OCI-LY7 (cell line): ENCODE measurements at regions not wholly inside any gene's neighbourhood (a gene's known extent, or its start where the extent isn't known, plus 50 kb on each side); places are given as distances from the start of the nearest gene placed in this dataset.

Experiments used
- BruUV-seq: library from RNA; stranded (reverse); fragments of 400-500 nt; replicated peaks from 2 replicates; lab custom pipeline; 2021; lab: Mats Ljungman, UMichigan
- CTCF ChIA-PET: fragments of 300-600 bp; sonication (Branson Sonifier 250); formaldehyde crosslinking; loops from one replicate; lab custom pipeline; 2022; ENCODE audit warnings: antibody characterized with exemption; ENCODE audit not compliant: unreplicated experiment; lab: Charles Lee
- POLR2A ChIA-PET: fragments of 300-600 bp; sonication (Branson Sonifier 250); formaldehyde crosslinking; loops from one replicate; lab custom pipeline; 2022; ENCODE audit warnings: antibody characterized with exemption; lab: Charles Lee
- DNase-seq: peaks from one replicate; pipeline ENCODE4 v3.0.0-alpha.2; 2015; ENCODE audit warnings: low spot score
- H2AFZ ChIP-seq: fragments of 200-600 bp; sonication (generic), shearing (Covaris generic); 2 replicates; pipeline ENCODE4 v1.6.1; 2014; ENCODE audit warnings: mild to moderate bottlenecking, antibody characterized with exemption, low read length, moderate library complexity
- H3K27ac ChIP-seq: fragments of 200-600 bp; sonication (generic); 2 replicates; pipeline ENCODE4 v1.5.1; 2014; ENCODE audit warnings: mixed run types, low read depth, mild to moderate bottlenecking, moderate library complexity, low read length, inconsistent platforms; ENCODE audit not compliant: poor library complexity, severe bottlenecking
- H3K36me3 ChIP-seq: fragments of 200-600 bp; sonication (generic); 2 replicates; pipeline ENCODE4 v1.6.1; 2014; ENCODE audit warnings: mild to moderate bottlenecking, antibody characterized with exemption, low read length, moderate library complexity, mixed read lengths; ENCODE audit not compliant: insufficient read depth
- H3K4me1 ChIP-seq: fragments of 200-600 bp; sonication (generic); 2 replicates; pipeline ENCODE4 v1.5.1; 2014; ENCODE audit warnings: mild to moderate bottlenecking, low read length; ENCODE audit not compliant: insufficient read depth, poor library complexity, severe bottlenecking
- H3K4me2 ChIP-seq: fragments of 200-600 bp; sonication (generic); 2 replicates; pipeline ENCODE4 v1.6.1; 2014; ENCODE audit warnings: mild to moderate bottlenecking, low read length
- H3K4me3 ChIP-seq: fragments of 200-600 bp; sonication (generic); 2 replicates; pipeline ENCODE4 v1.5.1; 2014; ENCODE audit warnings: mild to moderate bottlenecking, low read depth, low read length; ENCODE audit not compliant: poor library complexity, severe bottlenecking
- H3K79me2 ChIP-seq: fragments of 200-600 bp; sonication (generic); 2 replicates; pipeline ENCODE4 v1.6.1; 2016; ENCODE audit warnings: low read depth, mild to moderate bottlenecking, low read length, moderate library complexity, mixed read lengths; ENCODE audit not compliant: insufficient read depth
- H3K9me2 ChIP-seq: fragments of 200-600 bp; sonication (generic); 2 replicates; pipeline ENCODE4 v1.6.1; 2016; ENCODE audit warnings: mild to moderate bottlenecking, low read length, mixed read lengths; ENCODE audit not compliant: insufficient read depth
- H3K9me3 ChIP-seq: fragments of 200-600 bp; sonication (generic); 2 replicates; pipeline ENCODE4 v1.6.1; 2014; ENCODE audit warnings: mild to moderate bottlenecking, mixed run types, low read length, mixed read lengths
- H4K20me1 ChIP-seq: fragments of 200-600 bp; sonication (generic); 2 replicates; pipeline ENCODE4 v1.6.1; 2014; ENCODE audit warnings: mild to moderate bottlenecking, antibody characterized with exemption, low read length, moderate library complexity, mixed read lengths; ENCODE audit not compliant: insufficient read depth
- CTCF ChIP-seq: fragments of 200-600 bp; sonication (generic); conservative IDR thresholded peaks from 2 replicates; pipeline ENCODE4 v1.5.1; 2014; ENCODE audit warnings: mild to moderate bottlenecking, antibody characterized with exemption, low read length, moderate library complexity, mixed read lengths
- EZH2phosphoT487 ChIP-seq: fragments of 200-600 bp; sonication (generic); IDR thresholded peaks from 2 replicates; pipeline ENCODE4 v1.6.1; 2018; ENCODE audit warnings: low read depth, borderline replicate concordance, mild to moderate bottlenecking, mixed run types, antibody characterized with exemption, low read length, moderate library complexity, mixed read lengths
- intact Hi-C: fragments of 100-400 bp; cut with micrococcal nuclease; formaldehyde crosslinking; loops from one replicate; pipeline ENCODE4 v1.10.0; 2022; ENCODE audit not compliant: unreplicated experiment

GRCh38 chr9:27645161-27645840 lies 72.0 kb upstream of the C9orf72 start:
- no peaks in the 10 kb centered on the region for H3K36me3 ChIP-seq
- TF ChIP-seq CTCF = no peak
- no peak for TF ChIP-seq EZH2phosphoT487
- intact Hi-C loops = no loop called here
- no peaks in the 10 kb centered on the region for H4K20me1 ChIP-seq
- H2AFZ ChIP-seq = no peak overlapping the region
- no peaks in the 10 kb centered on the region for H3K79me2 ChIP-seq
- no peaks in the 10 kb centered on the region for H3K9me2 ChIP-seq
- H3K9me3 ChIP-seq = no peaks in the 10 kb centered on the region
- H3K4me2 ChIP-seq = no peak overlapping the region
- H3K4me1 ChIP-seq = no peaks in the 10 kb centered on the region
- no peak overlapping the region for H3K4me3 ChIP-seq
- BruUV-seq = no TSS peak
- CTCF ChIA-PET = no interaction called here
- POLR2A ChIA-PET = interaction anchor here (0.6 to 0.7 kb wide), 2 partner anchors 649 to 947 kb away, joined by 3 to 4 read pairs; no protein-coding TSS in a partner anchor
- no peak overlapping the region for H3K27ac ChIP-seq
- DNase-seq = no peak

- Histone ChIP-seq H3K4me1 (no peaks in the 10 kb centered on the region), H2AFZ (no peak overlapping the region), H3K9me2 (no peaks in the 10 kb centered on the region), H3K79me2 (no peaks in the 10 kb centered on the region), H3K9me3 (no peaks in the 10 kb centered on the region), H3K36me3 (no peaks in the 10 kb centered on the region), H3K27ac (no peak overlapping the region), H3K4me2 (no peak overlapping the region), H3K4me3 (no peak overlapping the region), H4K20me1 (no peaks in the 10 kb centered on the region)
- no peak for DNase-seq
- intact Hi-C loops = no loop called here
- TF ChIP-seq CTCF (no peak), EZH2phosphoT487 (no peak)
- ChIA-PET POLR2A (interaction anchor here (0.6 kb wide), 2 partner anchors 25 to 62 kb away, joined by 3 read pairs; no protein-coding TSS in a partner anchor), CTCF (no interaction called here)
- BruUV-seq = no TSS peak
Observed at GRCh38 chr9:27653246-27653645, 80.0 kb upstream of the C9orf72 start.

GRCh38 chr9:27653957-27654356 lies 80.7 kb upstream of the C9orf72 start:
- intact Hi-C loops = no loop called here
- no peaks in the 10 kb centered on the region for H3K79me2 ChIP-seq
- no peaks in the 10 kb centered on the region for H3K4me1 ChIP-seq
- no peaks in the 10 kb centered on the region for H4K20me1 ChIP-seq
- no peak for DNase-seq
- no peaks in the 10 kb centered on the region for H3K36me3 ChIP-seq
- no TSS peak for BruUV-seq
- H3K4me3 ChIP-seq = no peak overlapping the region
- no peaks in the 10 kb centered on the region for H3K9me2 ChIP-seq
- TF ChIP-seq CTCF = no peak
- TF ChIP-seq EZH2phosphoT487 = no peak
- H3K9me3 ChIP-seq = no peaks in the 10 kb centered on the region
- ChIA-PET CTCF (no interaction called here), POLR2A (no interaction called here)
- H3K4me2 ChIP-seq = no peak overlapping the region
- H3K27ac ChIP-seq = no peak overlapping the region
- H2AFZ ChIP-seq = no peak overlapping the region
